H4 (cell line): ENCODE measurements at regions not wholly inside any gene's neighbourhood (a gene's known extent, or its start where the extent isn't known, plus 50 kb on each side); places are given as distances from the start of the nearest gene placed in this dataset.

Experiments used
- DNase-seq: peaks from one replicate; pipeline ENCODE4 v3.0.0-alpha.2; 2015; ENCODE audit warnings: low spot score

GRCh38 chr6:4560221-4561077 lies 215.8 kb upstream of the CDYL start:
- no peak for DNase-seq

DNA sequence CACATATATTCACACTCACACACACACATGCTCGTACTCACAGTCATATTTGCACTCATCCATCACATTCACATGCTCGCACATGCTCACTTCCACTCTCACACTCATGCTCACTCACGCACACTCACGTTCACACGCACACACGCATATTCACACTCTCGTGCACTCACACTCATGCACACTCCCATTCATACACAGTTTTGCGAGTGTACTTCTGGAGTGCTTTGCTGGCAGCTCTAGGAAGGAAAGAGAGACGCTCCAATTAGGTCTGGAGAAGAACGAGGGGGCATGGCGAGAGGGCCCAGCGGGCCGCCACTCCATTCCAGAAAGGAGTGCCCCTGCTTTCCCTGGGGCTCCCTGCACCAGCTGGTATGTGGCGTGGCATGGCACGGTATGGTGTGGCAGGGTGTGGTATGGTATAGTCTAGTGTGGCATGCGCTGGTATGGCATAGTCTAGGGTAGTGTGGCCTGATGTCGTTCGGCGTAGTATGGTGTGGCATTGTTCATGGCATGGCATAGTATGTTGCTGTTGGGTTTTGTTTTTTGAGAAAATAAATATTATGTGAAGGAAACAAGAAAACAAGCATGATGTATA lies 216.8 kb upstream of the CDYL start:
- no peak for DNase-seq

DNA sequence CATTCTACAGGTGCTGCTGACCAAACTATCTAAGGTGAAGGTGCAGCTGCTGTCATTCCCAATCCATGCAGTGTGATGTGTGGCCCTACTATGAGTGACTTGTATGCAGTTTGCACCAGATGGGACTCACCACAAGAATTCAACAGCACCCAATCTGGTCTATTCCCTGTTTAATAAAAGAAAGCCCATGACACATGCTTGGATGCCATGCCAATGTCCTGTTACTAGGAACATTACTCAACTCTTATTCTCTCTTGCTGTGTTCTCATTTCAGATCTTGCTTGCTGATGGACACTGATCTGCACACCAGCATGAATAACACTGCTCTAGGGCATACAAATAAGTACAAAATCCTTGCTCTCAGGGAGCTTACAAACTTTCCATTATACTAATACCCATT lies 221.6 kb upstream of the CDYL start:
- DNase-seq = no peak

GRCh38 chr6:4553387-4553786 lies 222.8 kb upstream of the CDYL start:
- DNase-seq = no peak

DNA sequence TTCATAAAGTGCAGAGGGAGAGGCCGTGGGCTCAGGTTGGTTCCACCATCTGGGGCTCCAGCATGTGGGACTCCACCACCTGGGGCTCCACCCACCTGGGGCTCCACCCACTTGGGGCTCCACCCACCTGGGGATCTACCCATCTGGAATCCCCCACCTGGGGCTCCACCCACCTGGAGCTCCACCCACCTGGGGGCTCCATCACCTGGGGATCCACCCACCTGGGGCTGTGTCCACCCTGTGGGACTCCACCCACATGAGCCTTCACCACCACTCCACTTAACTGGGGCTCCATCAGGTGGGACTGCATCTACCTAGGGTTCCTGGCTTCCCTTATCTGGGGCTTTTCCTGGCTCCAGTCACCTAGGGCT lies 226.0 kb upstream of the CDYL start:
- no peak for DNase-seq

GRCh38 chr6:4549556-4550226 lies 226.5 kb upstream of the CDYL start:
- DNase-seq = no peak

DNA sequence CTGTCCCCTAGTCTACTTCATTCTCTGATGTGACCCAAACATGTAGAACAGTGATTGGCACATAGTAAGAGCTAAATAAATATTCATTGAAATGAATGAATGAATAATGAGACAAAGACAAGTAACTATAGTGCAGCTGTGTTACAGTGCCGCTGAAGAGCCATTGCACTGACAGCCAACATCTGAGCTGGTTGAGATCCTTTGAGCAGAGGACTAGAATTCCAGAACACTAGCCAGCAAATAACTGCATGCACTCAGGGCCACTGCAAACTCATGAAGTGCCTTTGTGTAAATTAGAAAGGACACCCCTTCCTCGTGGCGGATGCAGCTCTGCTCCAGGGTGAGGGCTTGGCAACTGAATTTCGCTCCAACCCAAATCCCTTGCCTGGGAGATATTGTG lies 230.3 kb upstream of the CDYL start:
- DNase-seq = no peak

DNA sequence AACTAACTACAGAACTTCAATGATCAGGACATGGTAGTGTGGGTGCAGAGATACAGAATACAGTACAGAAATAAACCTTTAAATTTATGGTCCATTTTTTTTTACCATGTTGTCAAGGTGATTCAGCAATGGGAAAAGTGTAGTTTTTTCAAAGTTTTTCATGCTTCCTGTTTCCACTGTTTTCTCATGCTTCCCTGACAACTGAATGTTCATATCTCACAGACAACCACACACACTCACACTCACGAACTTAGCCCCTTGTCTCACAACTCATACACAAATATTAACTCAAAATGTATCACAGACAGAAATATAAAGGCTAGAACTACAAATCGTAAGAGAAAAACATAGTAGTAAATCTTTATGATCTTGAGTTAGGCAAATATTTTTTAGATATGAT lies 232.6 kb upstream of the CDYL start:
- DNase-seq = no peak

DNA sequence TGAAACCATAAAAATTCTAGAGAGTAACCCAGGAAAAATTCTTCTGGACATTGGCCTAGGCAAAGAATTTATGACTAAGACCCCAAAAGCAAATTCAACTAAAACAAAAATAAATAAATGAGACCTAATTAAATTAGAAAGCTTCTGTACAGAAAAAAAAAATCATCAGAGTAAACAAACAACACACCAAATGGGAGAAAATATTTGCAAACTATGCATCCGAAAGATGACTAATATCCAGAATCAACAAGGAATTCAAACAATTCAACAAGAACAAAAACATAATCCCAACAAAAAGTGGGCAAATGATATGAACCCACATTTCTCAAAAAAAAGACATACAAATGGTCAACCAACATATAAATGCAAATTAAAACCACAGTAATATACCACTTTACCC lies 242.6 kb upstream of the CDYL start:
- DNase-seq = no peak

- DNase-seq = no peak
These were observed 244.8 kb upstream of the CDYL start for GRCh38 chr6:4531406-4531805.

GRCh38 chr6:4522453-4522852 lies 253.8 kb upstream of the CDYL start:
- no peak for DNase-seq

DNA sequence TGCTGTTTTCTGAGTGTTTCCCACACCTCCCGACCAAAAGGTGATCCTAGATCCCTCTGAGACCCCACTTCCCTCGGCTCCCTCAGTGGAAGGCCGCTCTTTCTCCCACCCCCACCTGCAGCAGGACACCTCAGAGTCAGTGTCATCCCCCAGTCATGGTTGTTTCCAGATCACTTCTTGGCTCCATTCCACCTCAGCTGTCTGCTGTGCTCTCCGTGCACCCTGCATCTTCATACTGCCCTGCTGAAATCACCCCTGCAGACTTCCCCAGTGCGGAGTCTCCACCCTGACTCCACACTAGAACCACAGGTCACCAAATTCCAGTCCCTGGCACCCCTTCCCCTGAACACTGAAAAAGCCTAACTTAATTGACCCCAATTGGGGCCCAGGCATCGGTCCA lies 255.1 kb upstream of the CDYL start:
- DNase-seq = no peak

- no peak for DNase-seq
These were observed 257.7 kb upstream of the CDYL start for GRCh38 chr6:4518506-4518905.

DNA sequence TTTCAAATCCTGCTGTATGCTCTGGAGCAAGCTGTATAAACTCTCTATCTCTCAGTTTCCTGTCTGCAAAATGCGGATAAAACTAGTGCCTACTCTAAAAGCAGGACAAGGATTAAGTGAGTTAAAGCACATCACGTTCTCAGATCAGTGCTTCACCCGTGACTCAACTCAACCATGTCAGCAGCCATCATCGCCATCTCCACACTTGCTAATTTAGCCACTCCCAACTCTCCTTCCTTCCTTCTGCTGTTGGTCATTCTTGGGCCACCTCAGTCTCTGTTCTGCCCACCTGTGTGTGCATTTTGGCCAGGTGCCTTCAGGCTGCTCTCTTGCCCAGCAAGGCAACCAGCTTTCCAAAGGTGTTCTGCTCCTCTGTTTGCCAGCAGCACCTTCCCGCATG lies 260.0 kb upstream of the CDYL start:
- no peak for DNase-seq

- DNase-seq = no peak
These were observed 262.6 kb upstream of the CDYL start for GRCh38 chr6:4513561-4513960.

GRCh38 chr6:4512051-4512471 lies 264.1 kb upstream of the CDYL start:
- DNase-seq = no peak

- DNase-seq = no peak
These were observed 264.6 kb upstream of the CDYL start for GRCh38 chr6:4511641-4512020.

- DNase-seq = no peak
These were observed 265.1 kb upstream of the CDYL start for GRCh38 chr6:4510906-4511640.

GRCh38 chr6:4510317-4510716 lies 265.9 kb upstream of the CDYL start:
- DNase-seq = no peak

- DNase-seq = no peak
These were observed 266.7 kb upstream of the CDYL start for GRCh38 chr6:4509506-4509905.

DNA sequence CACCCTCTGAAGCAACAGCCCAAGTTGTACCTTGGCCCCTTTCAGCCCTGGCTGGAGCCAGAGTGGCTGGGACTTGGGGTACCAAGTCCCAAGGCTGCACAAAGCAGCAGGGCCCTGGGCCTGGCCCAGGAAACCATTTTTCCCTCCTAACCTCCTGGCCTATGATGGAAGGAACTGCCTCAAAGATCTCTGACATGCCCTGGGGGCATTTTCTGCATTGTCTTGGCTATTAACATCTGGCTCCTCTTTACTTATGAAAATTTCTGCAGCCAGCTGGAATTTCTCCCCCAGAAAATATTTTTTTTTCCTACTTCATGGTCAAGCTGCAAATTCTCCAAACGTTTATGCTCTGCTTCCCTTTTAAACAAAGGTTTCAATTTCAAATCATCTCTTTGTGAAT lies 269.4 kb upstream of the CDYL start:
- DNase-seq = no peak

- no peak for DNase-seq
These were observed 270.0 kb upstream of the CDYL start for GRCh38 chr6:4506223-4506622.

DNA sequence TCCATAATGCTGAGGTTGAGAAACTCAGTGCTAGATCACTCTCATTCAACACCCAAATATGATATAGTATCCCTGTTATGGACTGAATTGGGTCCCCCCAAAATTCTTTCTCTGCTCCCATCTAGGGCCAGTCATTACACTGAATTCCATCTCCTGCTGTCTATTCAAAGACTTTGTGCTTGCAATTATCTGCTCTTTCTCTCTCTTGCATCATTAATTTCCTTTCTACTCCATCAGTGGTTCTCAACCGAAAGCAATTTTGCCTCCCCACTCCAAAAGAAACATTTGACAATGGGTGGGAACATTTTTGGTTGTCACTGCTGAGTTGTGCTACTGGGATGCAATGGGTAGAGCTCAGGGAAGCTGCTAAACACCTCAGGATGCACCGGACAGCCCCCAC lies 271.5 kb upstream of the CDYL start:
- DNase-seq = no peak
